ENCODE measurements at regions not wholly inside any gene's neighbourhood (a gene's known extent, or its start where the extent isn't known, plus 50 kb on each side); places are given as distances from the start of the nearest gene placed in this dataset.

DNA sequence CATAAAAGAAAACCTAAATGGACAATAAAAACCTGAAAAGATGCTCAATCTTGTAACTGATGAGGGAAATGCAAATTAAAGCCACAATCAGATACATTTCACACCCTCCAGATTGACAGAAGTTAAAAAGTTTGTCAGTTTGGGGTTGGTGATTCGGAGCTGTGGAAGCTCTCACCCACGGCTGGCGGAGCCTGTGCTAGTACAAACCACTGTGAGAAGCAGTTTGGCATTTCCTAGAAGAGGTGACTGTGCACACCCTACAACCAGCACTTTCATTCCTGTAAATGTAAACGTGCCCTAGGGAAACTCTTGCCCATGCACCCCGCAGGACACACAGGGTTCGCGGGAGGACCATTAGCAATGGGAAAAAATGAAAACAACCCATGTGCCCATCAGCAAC, 114.1 kb downstream of the BMS1 start:
- TF ChIP-seq, protein P1, sequence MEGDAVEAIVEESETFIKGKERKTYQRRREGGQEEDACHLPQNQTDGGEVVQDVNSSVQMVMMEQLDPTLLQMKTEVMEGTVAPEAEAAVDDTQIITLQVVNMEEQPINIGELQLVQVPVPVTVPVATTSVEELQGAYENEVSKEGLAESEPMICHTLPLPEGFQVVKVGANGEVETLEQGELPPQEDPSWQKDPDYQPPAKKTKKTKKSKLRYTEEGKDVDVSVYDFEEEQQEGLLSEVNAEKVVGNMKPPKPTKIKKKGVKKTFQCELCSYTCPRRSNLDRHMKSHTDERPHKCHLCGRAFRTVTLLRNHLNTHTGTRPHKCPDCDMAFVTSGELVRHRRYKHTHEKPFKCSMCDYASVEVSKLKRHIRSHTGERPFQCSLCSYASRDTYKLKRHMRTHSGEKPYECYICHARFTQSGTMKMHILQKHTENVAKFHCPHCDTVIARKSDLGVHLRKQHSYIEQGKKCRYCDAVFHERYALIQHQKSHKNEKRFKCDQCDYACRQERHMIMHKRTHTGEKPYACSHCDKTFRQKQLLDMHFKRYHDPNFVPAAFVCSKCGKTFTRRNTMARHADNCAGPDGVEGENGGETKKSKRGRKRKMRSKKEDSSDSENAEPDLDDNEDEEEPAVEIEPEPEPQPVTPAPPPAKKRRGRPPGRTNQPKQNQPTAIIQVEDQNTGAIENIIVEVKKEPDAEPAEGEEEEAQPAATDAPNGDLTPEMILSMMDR (conservative IDR thresholded peaks at IDR 0.05) = no peak
- no peak for TF ChIP-seq EZH2 (IDR thresholded peaks at IDR 0.05; ENCODE audit: low read depth)

Data from PC-9 (cell line).